HEK293T (cell line): ENCODE measurements at regions not wholly inside any gene's neighbourhood (a gene's known extent, or its start where the extent isn't known, plus 50 kb on each side); places are given as distances from the start of the nearest gene placed in this dataset.

ENCODE experiments used
- ARNT ChIP-seq: fragments of 450-650 bp; IDR thresholded peaks from 2 replicates; pipeline ENCODE4 v1.6.1; 2017; ENCODE audit warnings: mild to moderate bottlenecking
- BHLHE40 ChIP-seq: fragments of 450-650 bp; IDR thresholded peaks from 2 replicates; pipeline ENCODE4 v1.6.1; 2016; ENCODE audit warnings: mild to moderate bottlenecking, moderate library complexity, borderline replicate concordance
- CTBP1 ChIP-seq: fragments of 450-650 bp; IDR thresholded peaks from 2 replicates; pipeline ENCODE4 v1.6.1; 2016; ENCODE audit warnings: borderline replicate concordance
- ELF4 ChIP-seq: fragments of 450-650 bp; IDR thresholded peaks from 2 replicates; pipeline ENCODE4 v1.6.1; 2017; ENCODE audit warnings: antibody characterized with exemption
- FOXK2 ChIP-seq: fragments of 450-650 bp; IDR thresholded peaks from 2 replicates; pipeline ENCODE4 v1.6.1; 2016; ENCODE audit warnings: mild to moderate bottlenecking
- FOXM1 ChIP-seq: fragments of 450-650 bp; IDR thresholded peaks from 2 replicates; pipeline ENCODE4 v1.6.1; 2017; ENCODE audit warnings: mild to moderate bottlenecking, borderline replicate concordance
- HDGF ChIP-seq: fragments of 450-650 bp; IDR thresholded peaks from 2 replicates; pipeline ENCODE4 v1.6.1; 2017; ENCODE audit warnings: antibody characterized with exemption, borderline replicate concordance
- L3MBTL2 ChIP-seq: fragments of 450-650 bp; conservative IDR thresholded peaks from 2 replicates; pipeline ENCODE4 v1.6.1; 2016; ENCODE audit warnings: mild to moderate bottlenecking
- SP1 ChIP-seq: fragments of 450-650 bp; IDR thresholded peaks from 2 replicates; pipeline ENCODE4 v1.6.1; 2017

- no peak for TF ChIP-seq FOXM1
- TF ChIP-seq HDGF, result no peak
- no peak for TF ChIP-seq L3MBTL2
- TF ChIP-seq BHLHE40, result no peak
- TF ChIP-seq ELF4, result no peak
- no peak for TF ChIP-seq FOXK2
- TF ChIP-seq ARNT, result no peak
- no peak for TF ChIP-seq SP1
- no peak for TF ChIP-seq CTBP1
These were observed 147.9 kb downstream of the CYLD start for GRCh38 chr16:50889746-50890145.
